A549 (cell line): ENCODE measurements at regions not wholly inside any gene's neighbourhood (a gene's known extent, or its start where the extent isn't known, plus 50 kb on each side); places are given as distances from the start of the nearest gene placed in this dataset.

ENCODE experiments used
- ATAC-seq, 2 experiments: fragments of 200-7000 bp in 1 of 2; fragments of >200 bp in 1 of 2; cut with Nextera tagmentation in 1 of 2; cut with Tn5 transposase in 1 of 2; 3 replicates each; pipeline versions ENCODE4 v1.8.0 to v1.9.1; 2018 to 2020; ENCODE audit warnings: mild to moderate bottlenecking in 1 of 2, moderate library complexity in 1 of 2
- CTCF ChIA-PET: fragments of 300-600 bp; sonication (Branson Sonifier 250); formaldehyde crosslinking; extraction: SDS; loops from one replicate; lab custom pipeline; 2021; ENCODE audit warnings: antibody characterized with exemption, inconsistent platforms; lab: Yijun Ruan, JAX
- POLR2A ChIA-PET: fragments of 350-600 bp; formaldehyde crosslinking; extraction: SDS; loops from one replicate; lab custom pipeline; 2021; ENCODE audit warnings: antibody characterized with exemption, inconsistent platforms; lab: Yijun Ruan, JAX
- DNase-seq, 2 experiments: peaks; one replicate each; pipeline versions ENCODE4 v3.0.0 to v3.0.0-alpha.2; 2011 to 2016; ENCODE audit warnings: low read depth in 1 of 2, low spot score in 1 of 2
- FAIRE-seq: peaks from 2 replicates; lab custom pipeline; 2011; peaks lifted over from hg19 to GRCh38; lab: Jason Lieb, UNC
- H3K27ac ChIP-seq, 2 experiments: fragments of >200 bp; sonication (Bioruptor Twin); formaldehyde crosslinking; 3 replicates each; pipeline ENCODE4 v1.5.1; 2016 to 2017
- H3K4me1 ChIP-seq: fragments of >200 bp; sonication (Bioruptor Twin); formaldehyde crosslinking; 3 replicates; pipeline ENCODE4 v1.6.1; 2016
- H3K4me2 ChIP-seq: fragments of >200 bp; sonication (Bioruptor Twin); formaldehyde crosslinking; 3 replicates; pipeline ENCODE4 v1.6.1; 2016
- H3K4me3 ChIP-seq: fragments of >200 bp; sonication (Bioruptor Twin); formaldehyde crosslinking; 3 replicates; pipeline ENCODE4 v1.5.1; 2016
- H3K9me3 ChIP-seq: fragments of >200 bp; sonication (Bioruptor Twin); formaldehyde crosslinking; 3 replicates; pipeline ENCODE4 v1.6.1; 2016
- ATOH8 ChIP-seq: fragments of 250-450 bp; sonication (Bioruptor Pico); IDR thresholded peaks from 2 replicates; pipeline ENCODE4 v1.5.0; 2020; ENCODE audit warnings: low read depth, mild to moderate bottlenecking, moderate library complexity
- BHLHE40 ChIP-seq: IDR thresholded peaks from 2 replicates; pipeline ENCODE4 v1.6.1; 2012; ENCODE audit warnings: low read depth, low read length, inconsistent platforms
- CBX8 ChIP-seq: fragments of 200-600 bp; sonication (generic); IDR thresholded peaks from 2 replicates; pipeline ENCODE4 v1.6.1; 2016
- CHD2 ChIP-seq: fragments of 150-350 bp; IDR thresholded peaks from 2 replicates; pipeline ENCODE4 v1.6.1; 2014; ENCODE audit warnings: low read length; ENCODE audit not compliant: partially characterized antibody
- FOXS1 ChIP-seq: fragments of 250-450 bp; sonication (Bioruptor Pico); IDR thresholded peaks from 2 replicates; pipeline ENCODE4 v1.5.0; 2020; ENCODE audit warnings: mild to moderate bottlenecking, moderate library complexity
- GATA3 ChIP-seq: IDR thresholded peaks from 2 replicates; pipeline ENCODE4 v1.6.1; 2012; ENCODE audit warnings: borderline replicate concordance
- HOXB13 ChIP-seq: fragments of 250-450 bp; sonication (Bioruptor Pico); IDR thresholded peaks from 2 replicates; pipeline ENCODE4 v1.5.0; 2020; ENCODE audit warnings: low read depth, mild to moderate bottlenecking, moderate library complexity
- MAFK ChIP-seq: fragments of 450-650 bp; IDR thresholded peaks from 2 replicates; pipeline ENCODE4 v1.6.1; 2014; ENCODE audit not compliant: partially characterized antibody
- MAZ ChIP-seq: fragments of 150-350 bp; IDR thresholded peaks from 2 replicates; pipeline ENCODE4 v1.6.1; 2014; ENCODE audit warnings: antibody characterized with exemption, low read depth, low read length, borderline replicate concordance
- MYC ChIP-seq: IDR thresholded peaks from 2 replicates; pipeline ENCODE4 v1.6.1; 2012; ENCODE audit warnings: mild to moderate bottlenecking, inconsistent platforms, low read length, improper control_type of control experiment, borderline replicate concordance
- NFE2L2 ChIP-seq: fragments of 150-350 bp; conservative IDR thresholded peaks from 2 replicates; pipeline ENCODE4 v1.6.1; 2014; ENCODE audit warnings: low read length
- NR3C1 ChIP-seq: fragments of >200 bp; sonication (Bioruptor Twin); formaldehyde crosslinking; IDR thresholded peaks from 3 replicates; pipeline ENCODE4 v1.6.1; 2017
- PHF8 ChIP-seq: fragments of 200-600 bp; sonication (generic); IDR thresholded peaks from 2 replicates; pipeline ENCODE4 v1.6.1; 2016; ENCODE audit warnings: low read depth, mild to moderate bottlenecking, antibody characterized with exemption, moderate library complexity, borderline replicate concordance
- POLR2A ChIP-seq: IDR thresholded peaks from 2 replicates; pipeline ENCODE4 v1.6.1; 2012; ENCODE audit warnings: mild to moderate bottlenecking, low read length
- POLR2AphosphoS2 ChIP-seq: conservative IDR thresholded peaks from 2 replicates; pipeline ENCODE4 v1.6.1; 2012; ENCODE audit warnings: low read length, improper control_type of control experiment, inconsistent platforms
- RAD21 ChIP-seq, 2 experiments: fragments of >200 bp in 1 of 2; sonication (Bioruptor Twin) in 1 of 2; formaldehyde crosslinking in 1 of 2; IDR thresholded peaks in 1 of 2; conservative IDR thresholded peaks in 1 of 2; 2 replicates in 1 of 2; 3 replicates in 1 of 2; pipeline ENCODE4 v1.6.1; 2012 to 2018; ENCODE audit warnings: inconsistent platforms in 1 of 2
- RFX5 ChIP-seq: fragments of 450-650 bp; IDR thresholded peaks from 2 replicates; pipeline ENCODE4 v1.7.1; 2014; ENCODE audit warnings: antibody characterized with exemption, mild to moderate bottlenecking, moderate library complexity
- RNF2 ChIP-seq: fragments of 200-600 bp; sonication (generic); IDR thresholded peaks from 2 replicates; pipeline ENCODE4 v1.6.1; 2016; ENCODE audit warnings: low read depth, mild to moderate bottlenecking, antibody characterized with exemption, moderate library complexity, borderline replicate concordance
- SMC3 ChIP-seq: fragments of >200 bp; sonication (Bioruptor Twin); formaldehyde crosslinking; IDR thresholded peaks from 3 replicates; pipeline ENCODE4 v1.6.1; 2018; ENCODE audit warnings: inconsistent platforms
- TFCP2L1 ChIP-seq: fragments of 250-450 bp; sonication (Bioruptor Pico); IDR thresholded peaks from 2 replicates; pipeline ENCODE4 v1.5.0; 2021; ENCODE audit warnings: mild to moderate bottlenecking
- ZC3H11A ChIP-seq: fragments of 450-650 bp; IDR thresholded peaks from 2 replicates; pipeline ENCODE4 v1.6.1; 2014; ENCODE audit warnings: antibody characterized with exemption, mild to moderate bottlenecking
- ZNF302 ChIP-seq: fragments of 250-450 bp; sonication (Bioruptor Pico); IDR thresholded peaks from 2 replicates; pipeline ENCODE4 v1.9.0; 2021; ENCODE audit warnings: inconsistent platforms, mild to moderate bottlenecking, moderate library complexity
- WGBS: methylation state at CpG from one replicate; pipeline ENCODE4 v1.1.6; 2017; ENCODE audit errors: missing lambda C conversion rate; 5-methylcytosine and 5-hydroxymethylcytosine counted together
- TF ChIP-seq, protein P1 (sequence below): fragments of 150-350 bp; IDR thresholded peaks from 2 replicates; pipeline ENCODE4 v1.6.1; 2014; ENCODE audit warnings: low read depth, mild to moderate bottlenecking, low read length
- TF ChIP-seq, protein P2 (sequence below): fragments of 450-650 bp; IDR thresholded peaks from 2 replicates; pipeline ENCODE4 v1.6.1; 2014; ENCODE audit warnings: antibody characterized with exemption

GRCh38 chr13:54091884-54092283, 1063.3 kb downstream of the OLFM4 start:
- CTCF ChIA-PET, result no interaction called here
- WGBS, result 0% methylated on average over 1 of the region's 1 CpG
- Histone ChIP-seq H3K27ac (no peak overlapping the region), H3K4me2 (no peak overlapping the region), H3K4me1 (no peaks in the 10 kb centered on the region), H3K9me3 (no peaks in the 10 kb centered on the region), H3K4me3 (no peak overlapping the region)
- TF ChIP-seq, protein P1, sequence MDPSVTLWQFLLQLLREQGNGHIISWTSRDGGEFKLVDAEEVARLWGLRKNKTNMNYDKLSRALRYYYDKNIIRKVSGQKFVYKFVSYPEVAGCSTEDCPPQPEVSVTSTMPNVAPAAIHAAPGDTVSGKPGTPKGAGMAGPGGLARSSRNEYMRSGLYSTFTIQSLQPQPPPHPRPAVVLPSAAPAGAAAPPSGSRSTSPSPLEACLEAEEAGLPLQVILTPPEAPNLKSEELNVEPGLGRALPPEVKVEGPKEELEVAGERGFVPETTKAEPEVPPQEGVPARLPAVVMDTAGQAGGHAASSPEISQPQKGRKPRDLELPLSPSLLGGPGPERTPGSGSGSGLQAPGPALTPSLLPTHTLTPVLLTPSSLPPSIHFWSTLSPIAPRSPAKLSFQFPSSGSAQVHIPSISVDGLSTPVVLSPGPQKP, result no peak
- TF ChIP-seq, protein P2, sequence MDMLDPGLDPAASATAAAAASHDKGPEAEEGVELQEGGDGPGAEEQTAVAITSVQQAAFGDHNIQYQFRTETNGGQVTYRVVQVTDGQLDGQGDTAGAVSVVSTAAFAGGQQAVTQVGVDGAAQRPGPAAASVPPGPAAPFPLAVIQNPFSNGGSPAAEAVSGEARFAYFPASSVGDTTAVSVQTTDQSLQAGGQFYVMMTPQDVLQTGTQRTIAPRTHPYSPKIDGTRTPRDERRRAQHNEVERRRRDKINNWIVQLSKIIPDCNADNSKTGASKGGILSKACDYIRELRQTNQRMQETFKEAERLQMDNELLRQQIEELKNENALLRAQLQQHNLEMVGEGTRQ, result no peak
- TF ChIP-seq ZC3H11A (no peak), SMC3 (no peak), HOXB13 (CRISPR knock-in tag) (no peak), RNF2 (no peak), BHLHE40 (no peak), MAFK (no peak), PHF8 (no peak)
- no peak for FAIRE-seq
- ATAC-seq, result no peak
- POLR2A ChIA-PET, result no interaction called here
- DNase-seq, result no peak

- no peak overlapping the region for H3K4me2 ChIP-seq
- H3K27ac ChIP-seq, result no peak overlapping the region
- CTCF ChIA-PET, result no interaction called here
- FAIRE-seq (no peak), ATAC-seq (no peak)
- 0% methylated on average over 1 of the region's 8 CpGs for WGBS
- no peak for TF ChIP-seq FOXS1 (CRISPR knock-in tag)
- no peak for TF ChIP-seq MAZ
- TF ChIP-seq, all 56 proteins: peak for 0
- DNase-seq, result no peak
- no peaks in the 10 kb centered on the region for H3K9me3 ChIP-seq
- H3K4me3 ChIP-seq, result no peak overlapping the region
- H3K4me1 ChIP-seq, result no peaks in the 10 kb centered on the region
- POLR2A ChIA-PET, result no interaction called here
Observed at GRCh38 chr13:54092686-54093085, 1064.1 kb downstream of the OLFM4 start.

DNA sequence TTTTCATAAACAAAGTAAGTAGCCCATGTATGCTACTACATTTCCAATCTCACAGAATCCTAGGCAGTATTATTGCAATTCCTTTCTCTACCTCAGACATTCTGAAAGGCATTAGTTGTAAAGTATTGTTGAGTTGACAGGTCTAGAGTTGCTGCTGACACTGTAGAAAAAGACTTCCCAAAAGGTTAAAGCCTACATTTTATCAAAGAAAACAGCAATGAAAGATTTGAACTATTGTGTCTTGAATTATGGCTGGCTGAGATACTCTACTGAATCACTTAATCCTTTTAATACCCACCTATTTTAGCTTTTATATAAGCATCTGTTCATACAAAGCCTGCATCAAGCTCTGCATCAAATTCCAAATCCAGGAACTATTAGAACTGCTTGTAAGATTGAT, 1082.0 kb downstream of the OLFM4 start:
- POLR2A ChIA-PET, result no interaction called here

More for the DNA sequence above, 1082.0 kb downstream of the OLFM4 start:
- Histone ChIP-seq H3K4me3 (no peak overlapping the region), H3K27ac (no peak overlapping the region), H3K9me3 (no peaks in the 10 kb centered on the region), H3K4me2 (no peak overlapping the region), H3K4me1 (no peaks in the 10 kb centered on the region)
- ATAC-seq (no peak), DNase-seq (no peak), FAIRE-seq (no peak)
- CTCF ChIA-PET, result no interaction called here
- TF ChIP-seq POLR2AphosphoS2 (no peak), ZNF302 (CRISPR knock-in tag) (no peak), NR3C1 (no peak), GATA3 (no peak), RAD21 (conservative IDR thresholded peaks at IDR 0.05 in 1 of 2, IDR thresholded peaks at IDR 0.05 in 1 of 2) (no peak), POLR2A (no peak), CHD2 (no peak), RFX5 (no peak), CBX8 (no peak), BHLHE40 (no peak), NFE2L2 (no peak), ATOH8 (no peak), TFCP2L1 (no peak), MYC (no peak)
- TF ChIP-seq, protein P2, result no peak
